ENCODE measurements at regions not wholly inside any gene's neighbourhood (a gene's known extent, or its start where the extent isn't known, plus 50 kb on each side); places are given as distances from the start of the nearest gene placed in this dataset.

DNA sequence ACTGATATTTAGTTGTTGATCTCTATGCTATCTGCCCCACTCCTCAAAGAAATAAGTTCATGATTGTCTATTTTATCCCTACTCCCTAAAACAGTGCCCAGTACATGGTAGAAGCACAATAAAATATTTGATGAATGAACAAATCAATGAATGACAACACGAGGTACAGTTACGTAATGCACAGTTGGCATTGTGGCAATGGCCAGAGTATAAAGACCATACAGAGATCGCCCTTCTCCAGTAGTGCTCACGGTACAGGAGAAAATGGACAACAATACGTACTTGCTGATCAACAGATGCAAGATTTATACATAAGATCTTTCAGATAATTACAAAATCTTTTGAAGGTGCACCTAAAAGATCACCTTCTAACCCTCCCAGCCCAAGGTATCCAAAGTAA, 225.4 kb downstream of the KLF12 start:
- TF ChIP-seq, protein P1, sequence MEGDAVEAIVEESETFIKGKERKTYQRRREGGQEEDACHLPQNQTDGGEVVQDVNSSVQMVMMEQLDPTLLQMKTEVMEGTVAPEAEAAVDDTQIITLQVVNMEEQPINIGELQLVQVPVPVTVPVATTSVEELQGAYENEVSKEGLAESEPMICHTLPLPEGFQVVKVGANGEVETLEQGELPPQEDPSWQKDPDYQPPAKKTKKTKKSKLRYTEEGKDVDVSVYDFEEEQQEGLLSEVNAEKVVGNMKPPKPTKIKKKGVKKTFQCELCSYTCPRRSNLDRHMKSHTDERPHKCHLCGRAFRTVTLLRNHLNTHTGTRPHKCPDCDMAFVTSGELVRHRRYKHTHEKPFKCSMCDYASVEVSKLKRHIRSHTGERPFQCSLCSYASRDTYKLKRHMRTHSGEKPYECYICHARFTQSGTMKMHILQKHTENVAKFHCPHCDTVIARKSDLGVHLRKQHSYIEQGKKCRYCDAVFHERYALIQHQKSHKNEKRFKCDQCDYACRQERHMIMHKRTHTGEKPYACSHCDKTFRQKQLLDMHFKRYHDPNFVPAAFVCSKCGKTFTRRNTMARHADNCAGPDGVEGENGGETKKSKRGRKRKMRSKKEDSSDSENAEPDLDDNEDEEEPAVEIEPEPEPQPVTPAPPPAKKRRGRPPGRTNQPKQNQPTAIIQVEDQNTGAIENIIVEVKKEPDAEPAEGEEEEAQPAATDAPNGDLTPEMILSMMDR (IDR thresholded peaks at IDR 0.05) = no peak
- TF ChIP-seq POLR2A (IDR thresholded peaks at IDR 0.05) = no peak

Data from body of pancreas (tissue), 4 donors.